HG03280 (cell line): ENCODE measurements at regions not wholly inside any gene's neighbourhood (a gene's known extent, or its start where the extent isn't known, plus 50 kb on each side); places are given as distances from the start of the nearest gene placed in this dataset.
A peak's percentile ranks its signal among the peaks of the same experiment; 100 is the strongest.

Experiments used
- ATAC-seq: cut with Tn5 transposase; IDR thresholded peaks from one replicate; pipeline ENCODE4 v1.9.1; 2021; ENCODE audit warnings: mild to moderate bottlenecking, moderate library complexity; ENCODE audit not compliant: unreplicated experiment

DNA sequence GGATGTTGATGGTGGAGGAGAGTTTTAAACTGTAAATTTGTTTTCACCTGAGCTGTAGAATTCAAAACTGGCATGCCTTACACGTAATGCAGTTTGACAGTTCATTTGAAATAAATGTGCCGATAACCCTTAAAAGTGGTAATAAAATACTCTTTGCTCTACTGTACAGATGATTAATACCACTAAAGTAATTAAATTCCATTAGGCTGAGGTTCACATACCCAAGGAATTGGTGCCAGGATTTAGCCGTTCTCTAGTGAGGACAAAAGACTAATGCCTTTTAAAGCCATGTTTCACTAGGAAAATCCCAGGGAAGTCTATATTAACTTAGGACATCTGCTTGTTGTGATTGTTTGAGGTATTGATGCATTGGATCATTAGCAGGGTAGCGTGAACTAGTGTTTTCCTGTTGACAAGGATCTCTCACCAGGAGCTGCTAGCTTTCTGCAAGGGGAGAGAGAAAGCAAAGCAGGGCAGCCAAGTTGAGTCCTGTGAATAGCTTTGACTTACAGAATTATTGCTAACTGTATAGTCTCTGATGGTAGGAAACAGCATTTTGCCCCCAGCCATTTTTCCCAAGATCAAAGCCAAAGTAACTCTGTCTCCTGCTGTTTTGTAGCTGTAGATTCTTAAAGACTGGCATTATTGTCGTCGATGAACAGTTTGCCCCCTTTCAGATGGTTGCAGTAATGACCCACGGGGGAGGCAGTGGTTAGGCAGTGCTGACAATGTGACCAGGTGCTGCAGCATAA, 280.9 kb upstream of the FANCL start:
- ATAC-seq = no peak

DNA sequence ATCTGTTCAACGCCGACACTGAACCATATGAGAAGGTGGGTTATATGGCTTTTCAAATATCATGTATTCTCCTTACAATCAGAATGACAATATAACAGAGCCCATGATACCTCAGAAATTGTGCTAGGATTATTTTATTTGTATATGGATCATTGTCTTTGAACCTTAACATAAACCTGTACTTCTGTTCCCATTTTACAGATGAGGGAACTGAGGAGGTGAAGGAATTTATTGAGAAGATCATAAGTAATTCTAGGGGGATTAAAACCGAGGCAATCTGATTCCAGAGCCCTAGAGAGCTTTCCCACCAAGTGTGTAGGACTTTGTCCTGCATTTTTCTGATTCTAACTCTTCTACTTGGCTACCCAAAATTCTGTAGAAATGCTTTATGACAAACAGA, 279.8 kb upstream of the FANCL start:
- no peak for ATAC-seq

DNA sequence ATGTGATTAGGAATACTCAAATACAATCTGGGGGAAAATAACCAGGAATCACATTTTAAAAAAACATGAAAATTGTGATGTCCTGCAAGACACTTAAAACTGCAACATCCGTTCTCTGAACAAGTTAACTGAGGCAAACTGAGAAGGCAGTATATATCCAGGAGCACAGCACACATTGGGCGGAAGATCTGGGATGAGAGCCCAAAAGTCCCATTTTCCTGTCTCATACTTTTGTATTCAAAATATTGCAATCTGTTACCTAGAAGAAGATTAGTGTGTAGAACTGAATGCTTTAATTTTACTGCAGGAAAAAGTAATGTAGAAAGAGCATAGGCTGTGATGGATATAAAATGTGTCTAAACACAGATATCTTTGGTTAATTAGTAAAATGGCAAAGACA, 276.8 kb upstream of the FANCL start:
- ATAC-seq = no peak

DNA sequence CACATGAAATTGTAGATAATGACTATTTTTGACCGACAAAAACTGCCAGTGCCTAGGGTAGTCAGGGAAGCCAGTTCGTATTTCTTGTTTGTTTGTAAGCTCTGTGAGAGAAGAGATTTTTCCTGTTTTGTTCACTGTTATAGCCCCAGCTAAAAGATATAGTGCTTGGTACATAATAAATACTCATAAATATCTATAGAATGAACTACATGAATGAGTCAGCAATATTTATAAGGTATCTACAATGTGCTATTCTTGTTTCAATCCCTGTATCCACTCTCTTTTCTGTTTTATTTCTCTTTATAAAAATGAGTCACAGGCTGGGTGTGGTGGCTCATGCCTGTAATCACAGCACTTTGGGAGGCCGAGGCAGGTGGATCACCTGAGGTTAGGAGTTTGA, 275.6 kb upstream of the FANCL start:
- no peak for ATAC-seq

DNA sequence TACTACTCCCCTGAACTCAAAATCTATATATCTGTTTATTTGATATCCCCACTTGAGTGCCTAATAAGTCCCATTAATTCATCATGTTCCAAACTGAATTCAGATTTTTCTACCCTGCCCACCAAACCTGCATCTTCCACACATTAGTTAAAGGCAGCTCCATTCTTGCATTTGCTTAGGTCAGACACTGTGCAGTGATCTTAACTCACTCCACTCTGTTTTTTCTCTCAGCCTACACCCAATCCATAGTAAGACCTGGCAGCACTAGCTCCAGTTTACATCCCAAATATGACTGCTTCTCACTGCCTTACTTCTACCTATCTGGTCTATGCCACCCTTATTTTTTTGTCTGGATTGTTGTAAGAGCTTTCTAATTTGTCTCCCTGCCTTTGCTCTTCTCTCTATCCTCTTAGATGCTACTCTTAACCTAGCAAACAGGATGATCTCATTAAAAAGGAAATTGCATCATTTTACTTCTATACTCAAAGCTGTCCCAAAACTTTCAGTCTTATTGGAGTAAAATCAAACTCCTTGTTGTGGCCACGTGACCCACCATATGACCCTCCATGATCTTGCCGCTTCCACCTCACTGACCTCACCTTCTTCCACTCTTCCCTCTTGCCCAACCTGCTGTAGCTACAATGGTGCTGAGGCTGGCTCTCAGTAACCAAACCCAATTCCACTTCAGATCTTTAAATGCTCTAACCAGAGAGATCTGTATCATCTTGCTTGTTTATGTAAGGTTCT, 274.9 kb upstream of the FANCL start:
- no peak for ATAC-seq

DNA sequence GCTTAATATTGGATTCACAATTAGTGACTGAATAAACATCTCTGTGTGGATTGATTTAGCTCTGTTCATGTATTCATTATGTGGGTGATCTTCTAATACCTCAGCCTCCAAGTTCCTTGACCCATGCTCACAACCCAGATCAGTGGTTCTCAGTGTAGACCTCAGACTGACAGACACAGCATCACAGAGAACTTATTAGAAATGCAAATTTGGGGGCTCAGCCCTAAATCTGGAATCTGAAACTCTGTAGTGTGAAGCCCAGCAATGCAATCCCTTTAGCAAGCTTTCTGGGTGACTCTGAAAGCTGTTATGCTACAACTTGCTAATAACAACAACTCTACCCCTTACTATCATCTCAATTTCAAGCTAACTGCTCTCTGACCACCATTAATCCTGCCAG, 273.1 kb upstream of the FANCL start:
- ATAC-seq = peak; percentile 72

DNA sequence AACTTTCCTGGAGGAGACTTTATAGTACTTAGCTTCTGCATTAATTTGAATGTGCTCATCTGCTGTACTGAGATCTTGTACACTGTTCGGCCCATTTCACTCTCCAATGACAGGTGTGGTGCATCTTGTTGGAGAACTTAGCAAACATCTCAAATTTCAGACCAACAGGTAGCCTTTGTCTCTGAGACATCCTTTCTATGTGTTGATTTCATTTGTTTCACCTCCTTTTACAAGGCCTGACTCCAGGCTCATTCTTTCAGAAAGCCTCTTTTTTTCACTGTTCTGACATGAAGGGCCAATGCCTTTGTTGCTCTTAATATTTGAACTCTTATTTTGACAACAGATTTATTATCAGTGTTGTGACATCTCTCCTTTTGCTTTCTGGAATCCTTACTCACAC, 271.8 kb upstream of the FANCL start:
- no peak for ATAC-seq

DNA sequence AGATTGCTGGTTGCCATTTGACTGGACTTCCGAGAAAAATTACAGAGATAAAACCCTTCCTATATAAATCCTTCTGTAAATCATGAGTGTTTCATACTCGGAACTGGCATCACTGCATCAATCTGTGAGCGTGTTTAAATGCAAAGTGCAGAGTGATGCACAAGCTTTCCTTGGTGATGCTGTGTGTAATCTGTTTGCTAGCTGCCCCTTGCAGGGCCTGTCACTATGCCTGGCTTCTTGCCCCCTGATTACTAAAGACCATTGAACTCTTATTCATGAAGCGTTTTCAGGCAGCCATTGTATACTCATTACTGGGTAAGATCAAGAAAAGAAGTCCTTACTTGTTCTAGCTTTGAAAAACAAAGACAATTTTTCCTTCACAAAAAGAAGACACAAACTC, 266.9 kb upstream of the FANCL start:
- no peak for ATAC-seq

DNA sequence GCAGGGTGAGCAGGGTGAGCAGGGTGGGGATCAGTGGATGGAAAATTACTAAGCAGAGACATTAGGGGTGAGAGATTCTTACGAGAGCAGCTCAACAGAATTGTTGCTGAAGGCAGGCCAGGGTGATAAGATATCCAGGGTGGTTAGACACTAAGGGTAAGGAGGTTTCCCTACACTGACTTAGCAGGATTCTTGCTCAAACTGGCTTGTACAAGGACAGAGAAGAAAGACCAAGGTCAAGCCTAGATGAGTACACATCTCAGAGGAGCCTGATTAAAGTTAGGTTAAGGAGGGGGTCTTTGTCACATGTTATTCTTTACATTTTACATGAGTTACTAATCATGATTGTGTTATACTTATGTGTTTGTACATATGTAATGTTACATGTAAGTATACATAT, 262.8 kb upstream of the FANCL start:
- no peak for ATAC-seq

DNA sequence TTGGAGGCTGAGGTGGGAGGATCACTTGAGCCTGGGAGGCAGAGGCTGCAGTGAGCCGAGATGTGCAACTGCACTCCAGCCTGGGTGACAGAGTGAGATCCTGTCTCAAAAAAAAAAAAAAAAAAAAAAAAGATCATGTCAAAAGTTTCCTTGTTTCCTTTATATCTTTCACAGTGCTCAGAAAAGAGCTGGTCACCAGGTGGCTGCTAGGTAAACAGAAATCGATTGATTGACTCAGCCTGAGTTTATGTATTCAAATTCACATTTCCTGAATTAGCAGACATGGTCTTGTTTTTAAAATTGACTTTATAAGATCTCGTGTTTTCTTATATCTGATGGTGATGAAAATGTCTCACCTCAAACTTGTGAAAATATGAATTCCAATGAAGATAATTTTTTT, 261.8 kb upstream of the FANCL start:
- ATAC-seq = no peak

DNA sequence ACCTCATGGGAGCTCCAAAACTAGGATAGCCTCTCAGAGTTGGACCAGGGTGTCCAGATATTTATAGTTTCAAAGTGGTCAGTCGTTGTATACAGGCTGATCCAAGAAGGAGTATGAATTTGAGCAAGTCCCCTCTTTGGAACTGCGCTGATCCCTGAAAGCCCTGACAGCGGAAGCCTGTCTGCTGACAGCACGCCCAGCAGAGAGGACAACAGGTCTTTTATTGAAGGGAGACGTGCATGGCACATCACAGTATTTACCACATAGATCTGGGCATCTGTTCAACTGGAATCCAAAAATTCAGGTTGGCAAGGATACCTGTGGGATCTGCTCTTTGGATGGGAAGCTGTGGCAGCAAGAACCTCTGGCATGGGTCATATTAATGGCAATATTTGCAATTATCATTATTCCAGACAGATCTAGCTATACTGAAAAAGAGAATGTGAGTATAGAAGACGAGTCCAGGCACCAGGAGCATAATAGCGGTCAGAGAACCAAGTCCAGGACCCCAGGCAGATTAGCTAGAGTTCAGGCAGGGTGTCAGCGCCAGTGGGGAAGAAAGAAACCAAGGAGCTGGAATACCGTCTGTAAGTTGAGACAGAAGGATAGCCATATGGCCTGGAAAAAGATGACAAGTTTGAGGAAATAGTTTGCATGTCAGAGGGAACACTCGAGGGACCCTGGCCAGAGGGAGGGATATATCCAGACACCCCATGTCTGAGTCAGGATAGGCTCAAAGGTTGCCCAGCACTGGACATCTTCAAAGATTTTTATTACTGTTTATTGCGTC, 260.4 kb upstream of the FANCL start:
- ATAC-seq = no peak

DNA sequence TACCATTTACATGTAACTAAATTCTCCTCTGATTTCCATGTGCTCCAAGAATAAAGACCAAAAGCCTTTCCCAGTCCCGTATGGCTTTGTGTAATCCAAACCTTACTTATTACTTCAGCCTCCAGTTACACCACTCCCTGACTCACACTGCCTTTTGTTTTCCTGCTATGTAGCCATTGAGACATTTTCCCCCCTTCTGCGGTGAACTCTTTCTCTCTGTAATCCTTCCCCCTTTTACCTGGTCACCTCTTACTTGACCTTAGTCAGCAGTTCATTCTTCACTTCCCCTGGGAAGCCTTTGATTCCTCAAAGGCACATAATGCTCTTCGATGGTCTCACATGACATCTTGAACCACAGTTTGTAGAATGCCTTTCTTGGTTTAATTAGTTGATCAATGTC, 256.0 kb upstream of the FANCL start:
- ATAC-seq = no peak

DNA sequence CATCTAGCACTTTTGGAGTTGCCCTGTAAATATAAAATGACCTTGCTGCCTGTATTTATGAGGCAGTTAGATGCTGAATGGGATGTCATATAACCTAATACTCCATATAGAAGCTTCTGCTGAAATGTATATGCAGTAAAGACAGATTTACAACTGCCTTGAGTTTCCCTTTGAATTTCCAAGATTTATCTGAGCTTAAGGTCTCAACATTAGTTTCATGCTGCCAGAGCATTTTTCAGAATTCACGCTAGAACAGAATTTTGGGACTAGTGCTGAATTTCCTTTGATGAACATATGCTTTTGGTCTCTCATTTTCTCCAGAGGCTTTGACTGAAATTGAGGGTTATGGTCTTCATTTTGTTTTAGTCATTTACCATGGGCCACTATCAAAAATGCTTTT, 254.7 kb upstream of the FANCL start:
- no peak for ATAC-seq

DNA sequence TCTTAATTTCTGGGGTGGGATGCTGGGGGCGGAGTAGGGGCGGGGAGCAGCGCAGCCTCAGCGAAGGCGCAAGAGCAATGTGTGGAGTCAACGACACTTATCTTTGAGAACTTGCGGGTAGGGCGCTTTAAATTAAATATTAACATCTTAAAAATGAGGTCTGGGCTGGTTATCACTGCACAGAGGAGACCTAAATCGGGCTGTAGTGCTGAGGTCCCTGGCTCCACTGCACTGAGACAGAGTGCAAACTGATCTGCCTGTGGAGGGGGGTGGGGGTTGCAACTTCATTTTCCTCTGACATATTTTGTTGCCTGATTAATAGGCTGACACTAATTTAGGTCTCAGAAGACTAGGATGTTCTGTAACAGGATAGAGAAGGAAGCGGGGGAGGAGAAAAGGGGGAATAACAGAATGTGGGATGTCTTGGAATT, 253.0 kb upstream of the FANCL start:
- ATAC-seq = no peak

DNA sequence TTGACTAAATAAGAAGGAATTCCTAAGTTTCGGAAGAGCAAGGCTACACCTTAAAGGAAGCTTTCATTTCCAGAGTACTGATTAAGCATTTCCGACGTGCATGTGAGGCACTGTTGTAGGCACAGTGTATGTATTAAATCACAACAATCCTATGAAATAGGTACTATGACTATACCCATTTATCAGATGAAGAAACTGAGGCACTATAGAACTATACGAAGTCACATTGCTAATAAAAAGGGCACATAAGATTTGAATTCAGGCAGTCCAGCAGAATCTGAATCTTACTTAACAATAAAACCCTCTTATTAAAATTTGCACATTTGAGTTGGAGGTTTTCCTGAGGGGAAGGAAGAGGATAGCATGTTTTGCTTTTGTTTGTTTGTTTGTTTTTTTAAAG, 243.5 kb upstream of the FANCL start:
- ATAC-seq = no peak

DNA sequence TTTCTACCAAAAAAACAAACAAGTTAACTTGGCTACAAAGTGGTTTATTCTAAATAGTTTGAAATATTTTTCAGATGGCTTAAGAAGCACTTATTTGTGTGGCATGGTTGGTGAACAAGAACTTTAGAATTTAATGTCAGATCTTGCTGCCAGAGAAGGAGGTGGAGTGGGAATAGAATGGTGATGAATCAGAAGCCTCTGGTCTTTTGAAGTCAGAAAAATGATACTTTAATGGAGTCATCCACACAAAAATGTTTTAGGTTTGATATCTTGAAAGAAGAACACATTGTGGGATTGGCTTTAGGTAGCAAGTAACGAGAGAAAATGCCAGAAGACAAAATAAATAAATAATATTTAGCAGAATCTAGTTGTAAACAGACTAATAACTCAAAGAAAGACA, 243.1 kb upstream of the FANCL start:
- no peak for ATAC-seq

DNA sequence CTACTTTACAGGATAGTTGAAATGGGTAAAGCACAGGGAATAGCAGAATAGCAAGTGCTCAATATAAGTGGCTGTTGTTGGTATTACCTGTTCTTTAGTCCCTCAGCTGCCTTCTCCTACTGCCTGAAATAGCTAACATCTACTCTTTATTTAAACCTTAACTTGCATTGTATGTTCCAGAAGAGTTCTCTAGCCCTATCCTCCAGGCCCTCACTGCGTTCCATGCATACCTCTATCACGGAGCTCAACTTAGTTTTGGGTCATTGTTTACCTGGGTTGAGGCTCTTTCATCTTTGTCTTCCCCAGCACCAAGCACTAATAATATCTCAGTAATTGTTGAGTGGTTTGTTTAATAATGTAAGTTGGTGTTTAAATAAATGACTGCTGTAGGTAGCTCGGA, 242.2 kb upstream of the FANCL start:
- no peak for ATAC-seq

DNA sequence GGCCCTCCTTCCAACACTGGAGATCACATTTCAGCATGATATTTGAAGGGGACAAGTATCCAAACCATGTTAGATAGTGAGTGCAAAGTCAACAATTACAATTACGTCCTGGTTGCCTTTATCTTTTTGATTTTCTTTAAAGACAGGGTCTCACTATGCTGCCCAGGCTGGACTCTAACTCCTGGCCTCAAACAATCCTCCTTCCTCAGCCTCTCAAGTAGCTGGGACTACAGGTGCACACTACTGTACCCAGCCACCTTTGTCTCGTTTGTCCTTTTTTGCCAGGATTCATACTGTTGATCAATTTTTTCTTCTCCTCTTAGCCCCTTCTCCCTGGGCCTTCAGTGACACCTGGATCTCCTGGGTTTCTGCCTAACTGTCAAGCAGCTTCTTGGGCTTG, 240.5 kb upstream of the FANCL start:
- ATAC-seq = no peak

DNA sequence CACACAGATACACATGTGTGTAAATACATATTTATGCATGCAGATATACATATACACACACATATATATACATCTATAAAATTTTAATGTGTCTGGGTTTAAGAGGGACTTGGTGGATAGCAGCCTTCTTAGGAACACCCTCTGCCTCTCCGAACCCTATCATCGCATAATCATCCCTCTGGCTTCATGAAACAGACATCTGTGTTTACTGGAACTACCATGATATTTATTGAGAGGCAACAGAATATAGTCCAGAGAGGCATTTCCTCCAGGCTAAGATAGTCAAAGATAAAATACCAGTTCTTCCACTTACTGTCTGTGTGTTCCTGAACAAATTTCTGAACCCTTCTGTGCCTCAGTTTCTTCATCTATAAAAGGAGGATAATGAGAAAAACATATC, 239.0 kb upstream of the FANCL start:
- no peak for ATAC-seq

DNA sequence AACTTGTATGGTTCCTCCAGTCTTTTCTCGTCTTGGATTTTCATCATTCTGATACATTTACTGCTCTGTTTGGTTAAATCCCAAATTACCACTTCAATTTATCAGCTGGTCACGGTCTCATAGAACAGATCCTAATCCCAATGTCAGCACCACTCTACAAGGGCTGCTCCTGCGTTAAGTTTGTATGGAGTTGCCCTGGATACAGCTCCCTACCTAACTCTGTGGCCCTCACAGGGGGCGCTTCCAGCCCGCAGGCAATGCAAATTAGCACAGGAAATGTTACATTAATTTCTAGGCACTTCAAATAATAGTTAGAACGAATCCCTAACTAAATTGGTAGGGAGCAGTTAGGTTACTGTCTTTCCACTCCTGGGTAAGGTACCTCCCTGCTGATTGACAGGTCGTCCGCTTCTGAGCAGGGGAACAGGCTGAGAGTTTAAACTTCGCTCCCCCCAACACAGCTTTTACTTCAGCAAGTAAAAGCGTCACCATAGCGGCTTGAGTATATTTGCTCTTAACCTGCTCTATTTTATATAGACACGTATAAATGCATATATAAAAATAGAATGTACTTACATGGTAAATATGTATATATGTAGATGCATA, 238.5 kb upstream of the FANCL start:
- no peak for ATAC-seq

DNA sequence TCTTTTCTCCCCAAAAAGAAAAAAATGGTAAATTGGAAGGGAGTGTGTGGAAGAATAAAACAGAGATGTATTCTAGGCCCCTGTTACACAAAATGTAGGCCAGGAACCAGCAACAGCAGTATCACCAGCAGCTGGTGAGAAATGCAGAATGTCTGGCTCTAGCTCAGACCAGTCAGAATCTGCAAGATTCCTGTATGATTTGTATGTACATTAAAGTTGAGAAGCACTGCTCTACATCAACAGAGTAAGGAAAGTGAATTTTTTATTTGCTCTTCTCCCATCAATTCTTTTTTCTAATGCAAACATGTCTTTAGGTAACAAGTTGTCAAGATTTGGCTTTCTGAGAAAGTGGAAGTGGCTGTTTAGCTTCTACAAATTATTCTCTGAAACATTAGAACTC, 235.4 kb upstream of the FANCL start:
- ATAC-seq = no peak
